ENCODE measurements at regions not wholly inside any gene's neighbourhood (a gene's known extent, or its start where the extent isn't known, plus 50 kb on each side); places are given as distances from the start of the nearest gene placed in this dataset.

DNA sequence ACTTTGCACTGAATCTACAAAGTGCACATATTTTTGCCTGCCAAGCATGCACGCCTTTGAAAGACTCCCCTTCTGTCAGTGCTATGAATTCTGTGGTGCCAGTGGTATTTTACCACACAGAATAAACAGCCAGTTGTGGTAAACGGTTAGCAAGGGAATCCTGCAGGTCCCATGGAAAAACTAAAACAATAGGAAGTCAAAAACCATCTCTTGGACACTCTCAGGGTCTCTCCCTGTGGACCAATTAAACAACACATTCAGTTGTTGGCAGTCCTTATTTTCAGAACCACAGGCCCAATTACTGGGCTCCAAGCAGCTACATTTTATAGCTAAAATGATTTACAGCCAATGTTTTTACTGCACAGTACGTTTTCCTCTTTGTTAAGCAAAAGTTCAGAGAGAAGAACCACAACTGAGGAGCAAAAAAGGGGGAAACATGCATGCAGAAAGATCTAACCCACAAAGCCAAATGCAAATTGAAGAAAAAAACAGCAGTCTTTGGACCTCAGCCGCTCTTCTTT is 116.9 kb downstream of the KCTD12 start:
- Mint-ChIP-seq H3K4me3 (no peak overlapping the region), H3K27me3 (ENCODE audit: low read depth) (no peaks in the 10 kb centered on the region), H3K36me3 (ENCODE audit: low read depth) (no peaks in the 10 kb centered on the region), H3K27ac (peak overlapping the region; percentile 80 to 92 (median 90)), H3K9me3 (no peaks in the 10 kb centered on the region), H3K4me1 (peaks cover 36% of the 10 kb centered on the region)
- TF ChIP-seq, protein P1, sequence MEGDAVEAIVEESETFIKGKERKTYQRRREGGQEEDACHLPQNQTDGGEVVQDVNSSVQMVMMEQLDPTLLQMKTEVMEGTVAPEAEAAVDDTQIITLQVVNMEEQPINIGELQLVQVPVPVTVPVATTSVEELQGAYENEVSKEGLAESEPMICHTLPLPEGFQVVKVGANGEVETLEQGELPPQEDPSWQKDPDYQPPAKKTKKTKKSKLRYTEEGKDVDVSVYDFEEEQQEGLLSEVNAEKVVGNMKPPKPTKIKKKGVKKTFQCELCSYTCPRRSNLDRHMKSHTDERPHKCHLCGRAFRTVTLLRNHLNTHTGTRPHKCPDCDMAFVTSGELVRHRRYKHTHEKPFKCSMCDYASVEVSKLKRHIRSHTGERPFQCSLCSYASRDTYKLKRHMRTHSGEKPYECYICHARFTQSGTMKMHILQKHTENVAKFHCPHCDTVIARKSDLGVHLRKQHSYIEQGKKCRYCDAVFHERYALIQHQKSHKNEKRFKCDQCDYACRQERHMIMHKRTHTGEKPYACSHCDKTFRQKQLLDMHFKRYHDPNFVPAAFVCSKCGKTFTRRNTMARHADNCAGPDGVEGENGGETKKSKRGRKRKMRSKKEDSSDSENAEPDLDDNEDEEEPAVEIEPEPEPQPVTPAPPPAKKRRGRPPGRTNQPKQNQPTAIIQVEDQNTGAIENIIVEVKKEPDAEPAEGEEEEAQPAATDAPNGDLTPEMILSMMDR (IDR thresholded peaks at IDR 0.05; ENCODE audit: unreplicated experiment in 3 of 3) = no peak

DNA sequence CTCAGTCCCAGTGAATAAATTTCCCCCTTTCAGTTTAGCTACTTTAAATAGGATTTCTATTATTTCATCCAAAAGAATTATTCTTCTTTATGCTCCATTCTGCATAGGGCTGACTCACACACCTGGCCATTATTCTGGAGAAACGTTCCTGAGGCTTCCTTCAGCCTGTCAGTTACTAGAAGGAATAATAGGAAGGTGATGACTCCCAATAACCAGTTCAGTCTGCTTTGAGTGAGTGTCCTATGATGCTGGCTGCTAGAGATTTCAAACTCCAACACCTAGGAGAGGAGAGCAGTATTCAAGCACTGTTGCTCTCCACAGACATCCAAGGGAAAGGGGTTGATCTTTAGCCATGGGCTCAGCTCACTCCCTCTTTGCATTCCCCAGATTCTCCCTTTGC is 117.8 kb downstream of the KCTD12 start:
- Mint-ChIP-seq H3K4me1 (peaks cover 27% of the 10 kb centered on the region), H3K9me3 (no peaks in the 10 kb centered on the region), H3K4me3 (no peak overlapping the region), H3K27me3 (ENCODE audit: low read depth) (no peaks in the 10 kb centered on the region), H3K27ac (peak overlapping the region; percentile 80 to 92 (median 90)), H3K36me3 (ENCODE audit: low read depth) (no peaks in the 10 kb centered on the region)
- TF ChIP-seq, protein P1 (IDR thresholded peaks at IDR 0.05; ENCODE audit: unreplicated experiment in 3 of 3) = no peak

DNA sequence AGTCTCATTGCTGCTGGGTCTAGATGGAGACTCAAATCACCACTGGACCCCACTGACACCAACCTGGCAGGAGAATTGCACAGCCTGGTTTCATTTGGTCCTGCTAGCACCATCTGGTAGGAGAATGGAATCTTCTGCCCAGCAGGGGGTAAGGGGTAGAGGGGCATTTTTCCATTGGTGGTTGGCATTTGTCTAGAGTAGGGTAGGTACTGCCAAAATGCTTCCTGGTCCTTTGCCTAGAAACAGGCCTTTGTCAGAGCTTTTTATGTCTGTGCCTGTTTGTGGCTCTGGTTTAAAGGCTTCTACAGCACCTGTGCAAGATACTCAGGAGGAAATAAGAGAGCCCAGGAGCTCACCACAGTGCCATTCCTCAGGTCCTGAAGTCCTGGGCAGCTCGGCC is 121.3 kb downstream of the KCTD12 start:
- H3K27ac Mint-ChIP-seq = no peak overlapping the region
- H3K4me3 Mint-ChIP-seq = no peak overlapping the region
- TF ChIP-seq, protein P1 (IDR thresholded peaks at IDR 0.05; ENCODE audit: unreplicated experiment in 3 of 3) = no peak
- no peaks in the 10 kb centered on the region for H3K36me3 Mint-ChIP-seq (ENCODE audit: low read depth)
- peaks cover 16% of the 10 kb centered on the region for H3K4me1 Mint-ChIP-seq
- no peaks in the 10 kb centered on the region for H3K27me3 Mint-ChIP-seq (ENCODE audit: low read depth)
- H3K9me3 Mint-ChIP-seq = no peaks in the 10 kb centered on the region

DNA sequence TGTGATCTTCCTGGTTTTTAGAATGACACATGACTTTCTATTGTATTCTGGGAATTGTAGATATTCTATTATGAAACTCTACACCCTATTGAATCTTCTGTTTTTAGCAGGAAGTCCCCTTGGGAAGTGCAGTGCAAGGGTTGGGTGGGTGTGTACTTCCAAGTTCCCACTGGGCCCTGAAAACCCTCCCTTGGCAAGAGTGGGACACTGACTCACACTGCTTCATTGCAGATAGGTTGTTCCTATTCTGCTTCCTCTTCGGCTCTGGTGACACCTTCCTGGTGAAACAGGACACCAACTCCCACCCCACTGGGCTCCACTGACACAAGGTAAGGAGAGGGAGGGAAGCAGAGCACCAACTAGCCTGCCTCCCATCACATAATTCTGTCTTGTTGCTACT is 121.8 kb downstream of the KCTD12 start:
- Mint-ChIP-seq H3K4me3 (no peak overlapping the region), H3K27ac (no peak overlapping the region), H3K36me3 (ENCODE audit: low read depth) (no peaks in the 10 kb centered on the region), H3K4me1 (peaks cover 11% of the 10 kb centered on the region), H3K27me3 (ENCODE audit: low read depth) (no peaks in the 10 kb centered on the region), H3K9me3 (no peaks in the 10 kb centered on the region)
- TF ChIP-seq, protein P1 (IDR thresholded peaks at IDR 0.05; ENCODE audit: unreplicated experiment in 3 of 3) = no peak

DNA sequence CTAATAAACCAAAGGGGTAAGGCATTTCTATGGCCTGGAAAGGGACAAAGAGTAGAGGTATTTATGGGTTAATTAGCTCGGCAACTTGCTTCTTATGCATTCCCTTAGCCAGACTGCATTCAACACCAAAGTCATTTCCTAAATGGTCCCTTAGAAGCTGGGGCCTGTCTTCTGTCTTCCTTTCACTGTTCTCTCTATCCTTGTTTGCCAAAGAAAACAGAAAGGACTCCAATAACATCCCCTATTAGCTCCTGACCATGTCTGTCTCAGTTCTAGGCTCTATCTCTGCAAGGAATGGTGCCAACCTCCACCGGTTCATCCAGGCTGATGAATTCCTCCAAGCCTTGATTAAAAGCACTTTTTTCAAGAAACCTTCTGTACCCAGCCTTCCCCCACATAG is 123.5 kb downstream of the KCTD12 start:
- Mint-ChIP-seq H3K9me3 (no peaks in the 10 kb centered on the region), H3K36me3 (ENCODE audit: low read depth) (no peaks in the 10 kb centered on the region), H3K27me3 (ENCODE audit: low read depth) (no peaks in the 10 kb centered on the region), H3K4me1 (peaks cover 12% of the 10 kb centered on the region), H3K27ac (no peak overlapping the region), H3K4me3 (no peak overlapping the region)
- TF ChIP-seq, protein P1 (IDR thresholded peaks at IDR 0.05; ENCODE audit: unreplicated experiment in 3 of 3) = no peak

DNA sequence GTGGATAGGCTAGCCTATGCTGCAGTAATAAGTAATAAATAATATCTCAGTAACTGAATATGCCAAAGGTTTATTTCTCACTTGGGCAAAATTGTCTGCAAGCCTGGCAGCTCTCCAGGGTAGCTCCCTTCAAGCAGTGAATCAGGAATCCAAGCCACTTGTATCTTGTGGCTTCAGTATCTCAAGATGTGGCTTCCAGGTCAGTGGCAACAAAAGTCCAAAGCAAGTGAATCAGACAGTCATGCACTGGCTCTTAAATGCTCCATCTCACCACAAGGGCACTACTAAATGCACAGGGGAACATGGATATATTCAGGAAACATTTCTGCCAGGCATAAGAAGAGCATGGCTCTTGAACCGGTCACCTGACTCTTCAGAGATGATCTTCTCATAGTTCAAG is 126.3 kb downstream of the KCTD12 start:
- H3K4me1 Mint-ChIP-seq = peaks cover 12% of the 10 kb centered on the region
- H3K36me3 Mint-ChIP-seq (ENCODE audit: low read depth) = no peaks in the 10 kb centered on the region
- H3K27me3 Mint-ChIP-seq (ENCODE audit: low read depth) = no peaks in the 10 kb centered on the region
- no peak overlapping the region for H3K27ac Mint-ChIP-seq
- H3K9me3 Mint-ChIP-seq = no peaks in the 10 kb centered on the region
- no peak overlapping the region for H3K4me3 Mint-ChIP-seq
- TF ChIP-seq, protein P1 (IDR thresholded peaks at IDR 0.05; ENCODE audit: unreplicated experiment in 3 of 3) = no peak
